Mucosa of stomach (tissue), 1 donor: ENCODE measurements at regions not wholly inside any gene's neighbourhood (a gene's known extent, or its start where the extent isn't known, plus 50 kb on each side); places are given as distances from the start of the nearest gene placed in this dataset.

ENCODE experiments used
- H3K27me3 ChIP-seq: one replicate; pipeline ENCODE4 v1.7.0; 2013; ENCODE audit warnings: mild to moderate bottlenecking, low read length; ENCODE audit not compliant: control insufficient read depth, insufficient read depth
- H3K36me3 ChIP-seq: one replicate; pipeline ENCODE4 v1.7.0; 2013; ENCODE audit warnings: low read length; ENCODE audit not compliant: control insufficient read depth, insufficient read depth
- H3K4me1 ChIP-seq: one replicate; pipeline ENCODE4 v1.7.0; 2013; ENCODE audit warnings: mild to moderate bottlenecking, low read length; ENCODE audit not compliant: control insufficient read depth, insufficient read depth
- H3K4me3 ChIP-seq: one replicate; pipeline ENCODE4 v1.7.0; 2013; ENCODE audit warnings: low read length
- H3K9ac ChIP-seq: one replicate; pipeline ENCODE4 v1.7.0; 2013; ENCODE audit warnings: mild to moderate bottlenecking, low read length, moderate library complexity
- H3K9me3 ChIP-seq: one replicate; pipeline ENCODE4 v1.7.0; 2013; ENCODE audit warnings: mild to moderate bottlenecking, low read length, moderate library complexity; ENCODE audit not compliant: control insufficient read depth
- donor health status: Pancreatic carcinoma.

- Histone ChIP-seq H3K9ac (no peak overlapping the region), H3K4me1 (no peaks in the 10 kb centered on the region), H3K27me3 (no peaks in the 10 kb centered on the region), H3K36me3 (no peaks in the 10 kb centered on the region), H3K4me3 (no peak overlapping the region), H3K9me3 (no peaks in the 10 kb centered on the region)
These were observed 213.3 kb upstream of the IGFBP3 start for GRCh38 chr7:46134385-46134784.

- Histone ChIP-seq H3K4me3 (no peak overlapping the region), H3K9ac (no peak overlapping the region), H3K27me3 (no peaks in the 10 kb centered on the region), H3K36me3 (no peaks in the 10 kb centered on the region), H3K4me1 (no peaks in the 10 kb centered on the region), H3K9me3 (no peaks in the 10 kb centered on the region)
These were observed 212.7 kb upstream of the IGFBP3 start for GRCh38 chr7:46133751-46134150.

GRCh38 chr7:46133072-46133471, 212.0 kb upstream of the IGFBP3 start:
- no peaks in the 10 kb centered on the region for H3K9me3 ChIP-seq
- H3K4me1 ChIP-seq: no peaks in the 10 kb centered on the region
- H3K9ac ChIP-seq: no peak overlapping the region
- no peaks in the 10 kb centered on the region for H3K27me3 ChIP-seq
- H3K4me3 ChIP-seq: no peak overlapping the region
- H3K36me3 ChIP-seq: no peaks in the 10 kb centered on the region

GRCh38 chr7:46131916-46132795, 211.1 kb upstream of the IGFBP3 start:
- no peaks in the 10 kb centered on the region for H3K36me3 ChIP-seq
- H3K27me3 ChIP-seq: no peaks in the 10 kb centered on the region
- H3K4me1 ChIP-seq: no peaks in the 10 kb centered on the region
- no peaks in the 10 kb centered on the region for H3K9me3 ChIP-seq
- H3K4me3 ChIP-seq: no peak overlapping the region
- H3K9ac ChIP-seq: no peak overlapping the region

DNA sequence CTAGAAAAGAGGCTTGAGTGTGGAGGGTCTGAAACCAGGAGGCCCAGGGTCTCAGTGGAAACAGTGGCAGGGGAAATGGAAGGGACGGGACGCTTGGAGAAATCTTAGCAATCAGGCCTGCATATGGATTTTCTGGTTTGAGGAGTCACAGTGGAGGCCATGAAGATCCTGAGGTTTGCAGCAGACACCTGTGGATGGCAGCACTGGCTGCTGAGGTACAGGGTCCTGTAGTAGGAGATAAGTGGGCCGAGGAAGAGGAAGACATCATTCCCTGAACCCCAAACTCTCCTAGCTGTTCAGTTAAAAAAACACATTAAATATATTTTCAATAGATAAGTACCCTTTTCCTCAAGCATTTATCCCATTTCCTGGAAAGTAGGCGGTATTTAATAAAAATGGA, 208.8 kb upstream of the IGFBP3 start:
- no peaks in the 10 kb centered on the region for H3K9me3 ChIP-seq
- no peaks in the 10 kb centered on the region for H3K36me3 ChIP-seq
- no peak overlapping the region for H3K4me3 ChIP-seq
- H3K27me3 ChIP-seq: no peaks in the 10 kb centered on the region
- no peak overlapping the region for H3K9ac ChIP-seq
- no peaks in the 10 kb centered on the region for H3K4me1 ChIP-seq

DNA sequence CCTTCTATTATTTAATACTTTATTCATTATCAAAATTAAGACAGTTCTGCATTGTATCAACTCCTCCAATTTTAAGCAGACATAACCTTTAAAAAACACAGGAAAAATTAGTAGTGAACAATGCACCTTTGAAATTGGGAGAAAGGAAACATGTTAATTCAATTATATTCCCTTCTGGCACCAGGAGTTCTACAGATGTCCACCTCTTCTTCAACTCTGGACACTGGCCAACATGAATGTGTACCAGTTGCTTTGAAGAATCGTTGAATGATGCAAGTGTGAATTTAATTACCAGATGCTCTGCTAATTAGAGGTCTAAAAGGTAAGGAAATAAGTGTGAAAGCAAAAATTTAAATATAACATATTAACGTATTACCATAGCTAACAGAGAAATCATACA, 206.7 kb upstream of the IGFBP3 start:
- Histone ChIP-seq H3K27me3 (no peaks in the 10 kb centered on the region), H3K36me3 (no peaks in the 10 kb centered on the region), H3K4me1 (no peaks in the 10 kb centered on the region), H3K9ac (no peak overlapping the region), H3K9me3 (no peaks in the 10 kb centered on the region), H3K4me3 (no peak overlapping the region)

DNA sequence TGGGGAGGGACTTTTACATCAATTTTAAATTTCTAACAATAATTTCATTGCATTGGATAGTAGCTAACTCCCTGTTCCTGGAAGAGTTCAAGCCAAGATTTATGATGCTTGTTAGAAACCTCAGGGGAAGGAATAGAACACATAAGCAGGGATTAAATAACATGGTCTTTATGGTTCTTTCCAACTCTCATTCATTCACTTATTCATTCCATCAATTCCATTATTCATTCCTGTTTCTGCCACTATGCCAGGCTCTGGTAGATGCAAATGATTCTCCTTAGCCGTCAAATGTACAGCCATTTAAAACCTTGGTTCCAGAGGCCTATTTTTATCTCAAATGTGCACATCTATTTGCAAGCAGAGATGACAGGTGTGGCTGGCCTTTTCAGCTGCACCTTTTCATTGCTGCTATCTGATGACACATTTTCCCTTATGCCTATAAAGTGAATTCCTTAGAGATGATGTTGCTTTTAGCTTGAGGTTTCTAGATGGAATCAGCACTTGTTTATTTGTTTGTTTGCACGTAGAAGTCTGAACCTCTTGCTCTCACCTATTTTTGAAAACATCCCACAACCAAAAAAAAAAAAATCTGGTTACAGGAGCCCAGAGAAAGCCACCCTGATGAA, 205.7 kb upstream of the IGFBP3 start:
- Histone ChIP-seq H3K27me3 (no peaks in the 10 kb centered on the region), H3K9me3 (no peaks in the 10 kb centered on the region), H3K36me3 (no peaks in the 10 kb centered on the region), H3K4me3 (no peak overlapping the region), H3K9ac (no peak overlapping the region), H3K4me1 (no peaks in the 10 kb centered on the region)

GRCh38 chr7:46123756-46124343, 202.8 kb upstream of the IGFBP3 start:
- Histone ChIP-seq H3K36me3 (no peaks in the 10 kb centered on the region), H3K9me3 (no peaks in the 10 kb centered on the region), H3K4me3 (no peak overlapping the region), H3K4me1 (no peaks in the 10 kb centered on the region), H3K9ac (no peak overlapping the region), H3K27me3 (no peaks in the 10 kb centered on the region)

DNA sequence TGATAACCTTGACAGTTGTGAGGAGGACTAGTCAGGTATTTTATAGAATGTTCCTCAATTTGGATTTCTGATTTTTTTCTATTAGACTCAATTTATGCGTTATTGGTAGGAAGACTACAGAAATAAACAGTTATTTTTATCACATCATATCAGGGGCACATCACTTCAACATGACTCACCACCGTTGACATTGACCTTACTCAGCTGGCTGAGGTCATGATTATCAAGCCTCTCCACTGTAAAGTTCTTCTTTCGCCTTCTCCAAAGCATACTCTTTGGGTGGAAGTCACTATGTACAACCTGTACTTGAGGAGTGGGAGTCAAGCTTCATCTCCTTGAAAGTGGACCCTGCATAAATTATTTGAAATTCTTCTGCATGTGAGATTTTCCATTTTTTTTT, 194.3 kb upstream of the IGFBP3 start:
- Histone ChIP-seq H3K9ac (no peak overlapping the region), H3K9me3 (no peaks in the 10 kb centered on the region), H3K27me3 (no peaks in the 10 kb centered on the region), H3K4me3 (no peak overlapping the region), H3K36me3 (no peaks in the 10 kb centered on the region), H3K4me1 (no peaks in the 10 kb centered on the region)

DNA sequence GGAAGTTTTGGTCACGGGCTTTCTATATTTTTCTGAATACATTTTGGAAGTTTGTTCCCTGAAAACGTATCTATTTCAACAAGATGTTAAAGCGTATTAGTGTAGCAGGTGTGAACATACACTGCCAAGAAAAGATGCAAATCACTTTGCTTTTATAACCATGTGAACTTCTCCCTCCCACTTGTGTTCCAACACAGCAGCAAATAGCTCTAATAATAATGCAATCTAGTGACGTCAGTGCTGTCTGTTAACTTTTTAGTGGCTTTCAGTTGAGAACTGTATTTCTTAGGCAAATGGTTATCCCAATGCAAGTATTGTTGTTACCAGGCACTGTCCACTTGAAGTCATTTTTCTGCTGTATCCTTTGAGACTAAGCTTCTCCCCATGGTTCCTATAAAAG, 188.4 kb upstream of the IGFBP3 start:
- H3K9ac ChIP-seq: no peak overlapping the region
- no peaks in the 10 kb centered on the region for H3K9me3 ChIP-seq
- H3K4me3 ChIP-seq: no peak overlapping the region

DNA sequence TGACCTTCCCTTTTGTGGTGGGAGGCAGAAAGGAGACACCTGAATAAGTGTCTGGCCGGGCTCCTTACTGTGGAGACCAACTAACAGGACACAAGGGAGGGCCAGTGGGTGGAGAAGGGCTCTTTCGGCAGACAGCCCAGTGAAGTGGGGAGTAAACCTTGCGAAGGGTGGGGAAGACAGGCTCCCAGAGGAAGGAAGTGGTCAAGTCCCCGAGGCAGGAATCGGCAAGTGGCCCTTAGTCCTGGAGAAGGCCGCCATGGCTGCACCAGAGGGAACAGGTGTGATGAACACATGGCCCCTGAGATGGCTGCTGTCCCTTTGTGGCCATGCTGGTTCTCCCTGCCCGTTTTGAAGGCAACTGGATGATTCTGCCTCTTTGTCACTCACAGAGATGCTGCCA, 187.2 kb upstream of the IGFBP3 start:
- no peak overlapping the region for H3K4me3 ChIP-seq

More for the DNA sequence above, 188.4 kb upstream of the IGFBP3 start:
- H3K27me3 ChIP-seq: no peaks in the 10 kb centered on the region
- H3K36me3 ChIP-seq: no peaks in the 10 kb centered on the region
- no peaks in the 10 kb centered on the region for H3K4me1 ChIP-seq

GRCh38 chr7:46107610-46108217, 186.6 kb upstream of the IGFBP3 start:
- Histone ChIP-seq H3K9me3 (no peaks in the 10 kb centered on the region), H3K9ac (no peak overlapping the region), H3K36me3 (no peaks in the 10 kb centered on the region), H3K4me1 (no peaks in the 10 kb centered on the region), H3K27me3 (no peaks in the 10 kb centered on the region), H3K4me3 (no peak overlapping the region)

More for the DNA sequence above, 187.2 kb upstream of the IGFBP3 start:
- Histone ChIP-seq H3K9ac (no peak overlapping the region), H3K4me1 (no peaks in the 10 kb centered on the region), H3K36me3 (no peaks in the 10 kb centered on the region), H3K27me3 (no peaks in the 10 kb centered on the region), H3K9me3 (no peaks in the 10 kb centered on the region)
